GM19455 (cell line): ENCODE measurements at regions not wholly inside any gene's neighbourhood (a gene's known extent, or its start where the extent isn't known, plus 50 kb on each side); places are given as distances from the start of the nearest gene placed in this dataset.
"Not testable (repeated sequence)": the region's sequence is repeated elsewhere in the genome, so short reads cannot be mapped to it uniquely, and the experiment has no call there.

Experiments
- ATAC-seq: cut with Tn5 transposase; IDR thresholded peaks from one replicate; pipeline ENCODE4 v1.9.1; 2021; ENCODE audit not compliant: unreplicated experiment

DNA sequence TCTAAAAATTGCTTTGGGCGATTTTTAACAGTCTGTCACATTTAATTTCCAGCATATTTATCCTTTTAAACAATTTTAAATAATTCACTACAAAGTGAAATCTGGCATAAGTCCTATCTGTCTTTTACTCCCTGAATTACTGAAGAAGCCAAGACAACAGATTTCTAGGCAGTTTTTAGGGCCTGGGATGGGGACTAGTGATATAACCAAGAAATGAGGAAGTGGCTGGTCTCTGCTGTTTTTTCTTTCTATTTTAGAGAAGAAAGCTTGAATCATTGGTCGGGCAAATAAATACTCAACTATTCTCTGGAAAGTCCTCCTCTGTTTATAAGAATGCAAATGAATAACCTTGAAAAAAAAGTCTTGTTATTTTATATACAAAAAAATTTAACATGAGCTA lies 79.7 kb upstream of the SSBP2 start:
- no peak for ATAC-seq

DNA sequence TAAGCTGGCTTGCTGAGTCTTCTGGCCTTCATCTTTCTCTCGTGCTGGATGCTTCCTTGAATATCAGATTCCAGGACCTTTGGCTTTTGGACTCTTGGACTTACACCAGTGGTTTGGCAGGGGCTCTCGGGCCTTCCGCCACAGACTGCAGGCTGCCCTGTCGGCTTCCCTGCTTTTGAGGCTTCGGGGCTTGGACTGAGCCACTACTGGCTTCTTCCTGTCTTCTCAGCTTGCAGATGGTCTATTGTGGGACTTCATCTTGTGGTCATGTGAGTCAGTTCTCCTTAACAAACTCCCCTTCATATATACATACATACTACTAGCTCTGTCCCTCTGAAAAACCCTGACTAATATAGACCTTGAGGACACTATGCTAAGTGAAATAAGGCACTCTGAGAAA lies 78.3 kb upstream of the SSBP2 start:
- ATAC-seq, result no peak

DNA sequence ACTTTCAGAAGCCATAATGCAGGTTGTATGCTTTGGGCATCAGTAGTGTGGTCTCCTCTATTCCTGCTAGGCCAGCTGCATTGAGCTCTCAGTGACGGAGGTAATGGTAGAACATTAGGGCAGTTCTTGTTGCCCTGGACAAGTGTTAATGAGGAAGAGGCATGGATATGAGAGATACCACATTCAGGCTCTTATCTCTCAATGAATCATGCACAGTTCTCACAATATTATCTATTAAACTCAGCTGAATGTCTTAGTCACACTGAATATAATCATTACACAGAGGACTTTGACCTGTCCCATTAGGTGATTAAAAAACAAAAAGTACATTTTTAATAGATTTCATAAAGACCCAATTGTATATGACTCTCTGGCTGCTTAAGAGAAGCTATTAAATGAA lies 76.6 kb upstream of the SSBP2 start:
- ATAC-seq, result no peak

DNA sequence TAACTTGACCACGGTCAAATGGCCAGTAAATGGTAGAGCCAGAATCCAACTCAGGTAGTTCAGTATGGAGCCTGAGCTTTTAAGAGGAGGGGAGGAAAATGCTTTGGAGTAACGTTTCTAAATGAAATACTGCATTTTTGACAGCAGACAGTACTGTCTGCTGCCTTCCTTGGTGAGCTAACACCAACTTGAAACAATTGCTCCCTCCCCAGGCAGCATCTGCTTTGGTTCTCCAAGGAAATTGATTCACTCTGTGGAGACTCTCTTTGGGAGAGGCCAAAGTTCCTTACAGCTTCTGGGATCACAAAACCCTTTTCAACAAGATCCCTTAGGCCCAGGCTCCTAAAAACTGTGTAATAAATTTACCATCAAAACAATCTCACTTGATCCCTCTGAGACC lies 75.2 kb upstream of the SSBP2 start:
- ATAC-seq, result no peak

DNA sequence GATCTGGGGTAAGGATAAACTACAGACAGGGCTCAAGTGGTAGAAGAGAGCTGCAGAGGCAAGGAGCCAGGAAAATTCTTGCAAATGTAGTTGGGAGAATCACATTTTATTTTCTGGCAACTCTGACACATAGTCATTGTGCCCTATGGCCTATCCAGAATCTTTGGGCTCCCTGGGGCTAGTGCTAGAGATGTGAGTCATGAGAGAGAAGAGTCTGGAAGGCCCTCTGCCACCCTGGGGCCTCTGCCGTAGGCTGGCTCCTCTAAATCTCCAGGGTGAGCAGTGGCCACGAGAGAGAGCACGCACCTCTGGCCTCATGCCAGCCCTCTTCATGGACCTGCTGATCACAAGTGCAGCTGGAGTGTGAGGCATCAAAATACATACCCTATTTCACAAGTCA lies 74.3 kb upstream of the SSBP2 start:
- ATAC-seq, result no peak

DNA sequence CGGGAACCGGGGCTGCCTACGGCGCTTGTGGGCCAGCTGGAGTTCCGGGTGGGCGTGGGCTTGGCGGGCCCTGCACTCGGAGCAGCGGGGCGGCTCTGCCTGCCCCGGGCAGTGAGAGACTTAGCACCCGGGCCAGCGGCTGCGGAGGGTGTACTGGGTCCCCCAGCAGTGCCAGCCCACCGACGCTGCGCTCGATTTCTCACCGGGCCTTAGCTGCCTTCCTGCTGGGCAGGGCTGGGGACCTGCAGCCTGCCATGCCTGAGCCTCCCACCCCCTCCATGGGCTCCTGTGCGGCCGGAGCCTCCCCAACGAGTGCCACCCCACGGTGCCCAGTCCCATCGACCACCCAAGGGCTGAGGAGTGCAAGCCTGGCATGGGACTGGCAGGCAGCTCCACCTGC lies 72.8 kb upstream of the SSBP2 start:
- ATAC-seq, result not testable (repeated sequence)

DNA sequence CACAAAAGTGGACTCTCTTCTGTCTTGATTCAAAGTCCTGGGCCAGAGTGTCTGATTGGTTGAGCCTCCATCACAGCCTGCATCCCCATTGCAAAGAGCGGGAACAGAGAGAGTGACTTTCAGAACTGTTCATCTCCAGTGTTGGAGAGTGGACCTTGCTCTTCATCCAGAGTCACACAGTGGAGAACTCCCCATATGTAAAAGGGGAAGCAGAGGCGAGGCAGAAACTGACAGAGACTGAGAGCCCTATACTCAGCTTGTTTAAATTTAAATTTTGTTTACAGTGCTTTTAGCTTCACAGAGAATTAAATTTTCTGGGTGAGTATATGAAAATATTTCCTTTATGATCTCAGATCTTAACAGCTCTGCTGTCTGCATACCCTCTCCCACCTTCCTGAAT lies 70.0 kb upstream of the SSBP2 start:
- ATAC-seq, result no peak

DNA sequence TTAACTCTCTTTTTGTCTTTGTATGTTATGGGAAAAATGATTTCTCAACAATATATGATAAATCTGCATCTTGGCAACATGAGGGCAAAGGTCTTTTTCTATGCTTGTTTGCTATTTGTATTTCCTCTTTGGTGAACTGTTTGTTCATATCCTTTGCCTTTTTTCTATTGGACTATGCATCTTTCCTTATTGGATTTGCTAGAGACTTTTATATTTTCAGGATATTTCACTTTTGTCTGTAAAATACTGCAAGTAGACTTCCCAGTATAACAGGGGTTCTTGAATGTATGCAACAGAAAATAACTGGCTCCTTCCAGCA lies 69.4 kb upstream of the SSBP2 start:
- ATAC-seq, result no peak

DNA sequence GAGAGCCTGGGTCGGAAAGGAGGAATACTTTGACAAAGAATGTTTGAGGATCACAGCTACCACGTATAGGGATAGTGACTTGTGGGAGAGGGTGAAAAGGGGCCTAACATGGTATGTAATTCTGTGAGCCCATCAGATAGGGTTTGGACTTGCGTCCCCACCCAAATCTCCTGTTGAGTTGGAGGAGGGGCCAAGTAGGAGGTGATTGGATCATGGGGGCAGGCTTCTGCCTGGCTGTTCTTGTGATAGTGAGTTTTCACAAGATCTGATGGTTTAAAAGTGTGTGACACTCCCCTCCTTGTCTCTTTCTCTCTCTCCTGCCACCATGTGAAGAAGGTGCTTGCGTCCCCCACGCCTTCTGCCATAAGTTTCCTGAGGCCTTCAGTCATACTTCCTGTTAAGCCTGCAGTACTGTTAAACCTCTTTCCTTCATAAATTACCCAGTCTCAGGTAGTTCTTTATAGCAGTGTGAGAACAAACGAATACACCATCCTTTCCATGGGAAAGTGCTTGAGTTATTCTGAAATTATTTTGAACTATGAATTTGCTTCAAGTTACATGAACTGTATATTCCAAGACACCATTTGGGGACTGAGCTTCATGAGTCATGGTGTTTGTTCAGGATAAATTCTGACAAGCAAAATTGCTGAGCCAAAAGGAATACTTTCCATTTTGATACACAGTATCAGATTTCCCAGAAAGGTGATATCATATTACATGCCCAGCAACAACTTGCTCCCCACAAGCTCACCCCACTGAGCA lies 68.8 kb upstream of the SSBP2 start:
- no peak for ATAC-seq

DNA sequence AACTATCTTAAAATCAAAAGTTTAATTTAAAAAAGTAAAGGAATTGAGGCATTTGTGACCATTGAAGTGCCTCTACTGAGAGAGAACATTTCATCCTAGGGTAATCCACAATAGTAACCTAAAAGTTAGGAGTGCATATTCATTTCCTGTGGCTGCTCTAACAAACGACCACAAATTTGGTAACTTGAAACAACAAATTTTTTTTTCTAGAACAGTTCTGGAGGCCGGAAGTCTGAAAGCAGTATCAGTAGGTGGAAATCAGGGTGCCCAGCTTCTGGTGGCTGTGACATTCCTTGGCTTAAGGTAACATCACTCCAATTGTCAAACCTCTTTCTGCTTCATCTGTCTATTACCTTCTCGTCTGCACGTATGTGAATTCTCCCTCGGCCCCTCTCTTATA lies 67.1 kb upstream of the SSBP2 start:
- ATAC-seq, result no peak

DNA sequence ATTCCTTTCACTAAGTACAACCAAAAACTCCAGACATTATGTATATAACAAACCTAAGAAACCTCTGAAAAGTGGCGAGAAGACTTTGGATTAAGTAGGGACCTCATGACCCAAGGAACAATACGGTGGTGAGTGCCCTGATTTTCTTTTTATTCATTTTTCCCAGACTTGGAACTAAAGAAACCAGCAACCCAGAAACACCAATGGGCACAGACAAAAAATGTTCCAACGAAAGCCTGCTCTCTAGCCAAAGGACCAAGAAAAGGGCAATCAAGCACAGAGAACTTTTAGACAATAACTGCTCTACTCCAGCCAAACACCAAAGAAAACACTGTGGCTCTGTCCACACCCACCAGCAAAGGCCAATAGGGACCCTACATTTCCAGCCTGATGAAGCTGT lies 66.2 kb upstream of the SSBP2 start:
- ATAC-seq, result no peak

DNA sequence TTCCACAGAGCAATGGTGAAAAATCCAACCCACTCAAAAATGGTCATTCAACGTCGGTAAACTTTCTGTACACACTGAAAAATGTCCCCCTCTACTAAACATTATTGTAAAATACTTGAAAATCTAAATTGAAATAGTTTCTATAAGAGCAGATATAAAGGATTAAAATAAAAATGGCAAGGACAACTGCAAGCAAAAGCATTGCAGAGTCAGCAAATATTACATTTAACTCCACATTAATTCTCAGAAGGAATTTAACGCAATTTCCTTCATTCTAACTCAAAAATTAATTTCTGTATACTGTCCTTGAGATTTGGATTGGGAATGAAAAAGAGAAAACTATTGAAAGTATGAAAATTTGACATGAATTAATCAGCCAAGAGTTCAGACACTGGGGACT lies 64.4 kb upstream of the SSBP2 start:
- no peak for ATAC-seq

DNA sequence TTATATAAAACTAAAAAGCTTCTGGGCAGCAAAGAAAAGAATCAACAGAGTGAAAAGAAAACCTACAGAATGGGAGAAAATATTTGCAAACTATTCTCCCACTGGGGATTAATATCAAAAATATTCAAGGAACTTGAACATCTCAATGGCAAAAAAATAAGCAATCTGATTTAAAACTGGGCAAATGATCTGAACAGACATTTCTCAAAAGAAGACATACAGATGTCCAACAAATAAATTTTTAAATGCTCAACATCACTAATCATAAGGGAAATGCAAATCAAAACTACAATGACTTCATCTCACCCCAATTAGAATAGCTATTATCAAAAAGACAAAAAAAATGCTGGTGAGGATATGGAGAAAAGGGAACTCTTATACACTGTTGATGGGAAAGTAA lies 57.2 kb upstream of the SSBP2 start:
- ATAC-seq, result no peak

DNA sequence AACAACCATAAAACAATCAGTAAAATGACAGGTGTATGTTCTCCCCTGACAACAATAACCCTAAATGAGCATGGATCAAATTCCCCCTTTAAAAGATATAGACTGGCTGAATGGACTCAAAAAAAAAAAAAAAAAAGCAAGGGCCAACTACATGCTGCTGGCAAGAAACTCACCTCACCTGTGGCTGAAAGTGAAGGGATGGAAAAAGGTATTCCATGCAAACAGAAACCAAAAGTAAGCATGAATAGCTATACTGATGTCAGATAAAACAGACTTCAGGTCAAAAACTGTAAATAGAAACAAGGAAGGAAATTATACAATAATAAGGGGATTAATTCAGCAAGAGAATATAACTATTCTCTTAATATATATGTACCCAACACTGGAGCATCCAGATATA lies 54.2 kb upstream of the SSBP2 start:
- ATAC-seq, result no peak

DNA sequence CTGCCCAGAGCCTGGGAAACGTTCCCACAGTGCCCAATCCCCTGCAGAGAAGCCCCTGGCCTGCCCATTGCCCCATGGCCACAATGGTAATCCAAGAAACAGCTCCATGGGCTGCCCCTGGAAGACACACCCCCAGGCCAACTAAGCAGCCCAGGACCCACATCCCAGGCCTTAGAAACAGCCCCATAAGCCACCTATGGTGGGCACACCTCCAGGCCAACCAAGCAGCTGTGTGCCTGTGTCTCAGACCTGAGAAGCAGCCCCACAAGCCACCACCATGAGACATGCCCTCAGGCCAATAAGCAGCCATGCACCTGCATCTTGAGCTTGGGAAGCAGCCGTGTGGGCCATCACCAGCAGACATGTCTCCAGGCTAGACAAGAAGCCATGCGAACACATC lies 52.9 kb upstream of the SSBP2 start:
- no peak for ATAC-seq

DNA sequence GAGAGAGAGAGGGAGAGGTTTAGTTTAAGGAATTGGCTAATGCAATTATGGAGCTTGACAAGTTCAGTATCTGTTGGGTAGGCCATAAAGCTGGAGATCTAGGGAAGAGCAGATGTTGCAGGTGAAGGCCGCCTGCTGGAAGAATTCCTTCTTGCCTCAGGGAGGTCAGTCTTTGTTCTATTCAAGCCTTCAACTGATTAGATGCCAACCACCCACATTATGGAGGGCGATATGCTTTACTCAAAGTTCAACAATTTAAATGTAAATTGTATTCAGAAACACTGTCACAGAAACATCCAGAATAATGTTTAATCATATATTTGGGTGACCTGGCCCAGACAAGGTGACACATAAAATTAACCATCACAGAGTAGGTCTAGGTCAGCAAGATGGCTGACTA lies 51.7 kb upstream of the SSBP2 start:
- no peak for ATAC-seq

DNA sequence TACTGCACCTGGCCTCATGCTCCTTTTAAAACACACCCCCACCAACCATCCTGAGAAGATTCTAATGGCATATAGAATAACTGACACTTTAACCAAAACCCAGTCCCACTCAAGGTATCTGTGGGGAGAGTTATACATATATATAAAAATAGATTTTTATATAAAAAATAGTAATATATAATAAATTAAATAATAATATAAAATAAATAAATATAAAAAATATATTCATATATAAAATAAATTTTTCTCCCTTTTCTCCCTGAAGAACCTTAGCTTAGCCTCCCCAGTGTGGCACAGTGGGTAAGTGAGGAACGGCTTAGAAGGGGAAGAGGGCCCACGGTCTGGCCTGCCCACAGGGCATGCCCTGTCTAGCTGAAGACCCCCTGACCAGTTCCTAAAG lies 51.1 kb upstream of the SSBP2 start:
- no peak for ATAC-seq

DNA sequence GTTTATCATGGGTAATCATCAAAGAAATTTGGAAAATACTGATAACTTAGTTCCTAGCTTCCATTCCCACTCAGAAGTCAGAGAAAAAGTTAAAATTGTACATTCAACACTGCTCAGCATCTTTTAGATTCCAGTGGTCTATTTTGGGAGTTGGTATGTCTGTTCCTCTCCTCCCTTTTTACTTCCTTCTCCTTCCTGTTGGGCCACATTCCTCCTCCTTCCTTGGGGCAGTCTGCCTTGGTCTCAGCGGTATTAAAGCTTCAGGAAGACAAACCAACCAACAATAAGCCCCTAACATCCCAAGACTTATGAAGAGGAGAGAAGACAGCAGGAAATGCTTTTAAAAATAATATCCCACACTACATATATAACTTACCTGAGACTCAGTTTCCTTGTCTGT lies 49.9 kb upstream of the SSBP2 start:
- no peak for ATAC-seq
